A549 (cell line): ENCODE measurements at regions not wholly inside any gene's neighbourhood (a gene's known extent, or its start where the extent isn't known, plus 50 kb on each side); places are given as distances from the start of the nearest gene placed in this dataset.

Experiments used
- E2F6 ChIP-seq: IDR thresholded peaks from 2 replicates; pipeline ENCODE4 v1.6.1; 2012; ENCODE audit warnings: low read depth, borderline replicate concordance
- FOSB ChIP-seq: fragments of 250-450 bp; sonication (Bioruptor Pico); IDR thresholded peaks from 2 replicates; pipeline ENCODE4 v1.5.0; 2020; ENCODE audit warnings: mild to moderate bottlenecking, moderate library complexity
- HOXB5 ChIP-seq: fragments of 250-450 bp; sonication (Bioruptor Pico); IDR thresholded peaks from 2 replicates; pipeline ENCODE4 v1.5.0; 2020; ENCODE audit warnings: mild to moderate bottlenecking, moderate library complexity
- POLR2A ChIP-seq: IDR thresholded peaks from 2 replicates; pipeline ENCODE4 v1.6.1; 2012; ENCODE audit warnings: mild to moderate bottlenecking, low read length
- RCOR1 ChIP-seq: fragments of 150-350 bp; IDR thresholded peaks from 2 replicates; pipeline ENCODE4 v1.6.1; 2014; ENCODE audit warnings: antibody characterized with exemption, low read length, low read depth
- REST ChIP-seq: fragments of 200-600 bp; sonication (generic); IDR thresholded peaks from 2 replicates; pipeline ENCODE4 v1.6.1; 2016; ENCODE audit warnings: antibody characterized with exemption, mild to moderate bottlenecking, moderate library complexity
- TF ChIP-seq, protein P1 (sequence below): fragments of >200 bp; sonication (Bioruptor Twin); formaldehyde crosslinking; IDR thresholded peaks from 3 replicates; pipeline ENCODE4 v1.5.1; 2016

- TF ChIP-seq FOSB (CRISPR knock-in tag) (no peak), POLR2A (no peak), REST (no peak), E2F6 (no peak), HOXB5 (no peak), RCOR1 (no peak)
- TF ChIP-seq, protein P1, sequence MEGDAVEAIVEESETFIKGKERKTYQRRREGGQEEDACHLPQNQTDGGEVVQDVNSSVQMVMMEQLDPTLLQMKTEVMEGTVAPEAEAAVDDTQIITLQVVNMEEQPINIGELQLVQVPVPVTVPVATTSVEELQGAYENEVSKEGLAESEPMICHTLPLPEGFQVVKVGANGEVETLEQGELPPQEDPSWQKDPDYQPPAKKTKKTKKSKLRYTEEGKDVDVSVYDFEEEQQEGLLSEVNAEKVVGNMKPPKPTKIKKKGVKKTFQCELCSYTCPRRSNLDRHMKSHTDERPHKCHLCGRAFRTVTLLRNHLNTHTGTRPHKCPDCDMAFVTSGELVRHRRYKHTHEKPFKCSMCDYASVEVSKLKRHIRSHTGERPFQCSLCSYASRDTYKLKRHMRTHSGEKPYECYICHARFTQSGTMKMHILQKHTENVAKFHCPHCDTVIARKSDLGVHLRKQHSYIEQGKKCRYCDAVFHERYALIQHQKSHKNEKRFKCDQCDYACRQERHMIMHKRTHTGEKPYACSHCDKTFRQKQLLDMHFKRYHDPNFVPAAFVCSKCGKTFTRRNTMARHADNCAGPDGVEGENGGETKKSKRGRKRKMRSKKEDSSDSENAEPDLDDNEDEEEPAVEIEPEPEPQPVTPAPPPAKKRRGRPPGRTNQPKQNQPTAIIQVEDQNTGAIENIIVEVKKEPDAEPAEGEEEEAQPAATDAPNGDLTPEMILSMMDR = no peak
These were observed 56.6 kb downstream of the SPRY2 start for GRCh38 chr13:80284290-80284689.
